ENCODE measurements at regions not wholly inside any gene's neighbourhood (a gene's known extent, or its start where the extent isn't known, plus 50 kb on each side); places are given as distances from the start of the nearest gene placed in this dataset.

- ChIA-PET CTCF (interaction anchor here (0.7 kb wide), 1 partner anchor 15 kb away, joined by 3 read pairs; no protein-coding TSS in a partner anchor), POLR2A (no interaction called here)
- H3K9me3 Mint-ChIP-seq = no peaks in the 10 kb centered on the region
- H3K4me1 Mint-ChIP-seq = peaks cover 6% of the 10 kb centered on the region
- H3K36me3 Mint-ChIP-seq (ENCODE audit: low read depth) = no peaks in the 10 kb centered on the region
- H3K27ac Mint-ChIP-seq = no peak overlapping the region
- DNase-seq = no peak
- H3K27me3 Mint-ChIP-seq = no peaks in the 10 kb centered on the region
- H3K4me3 Mint-ChIP-seq = no peak overlapping the region
Measured at GRCh38 chr7:17654940-17655339, 285.4 kb downstream of the SNX13 start.

- ChIA-PET CTCF (no interaction called here), POLR2A (no interaction called here)
- no peak overlapping the region for H3K27ac Mint-ChIP-seq
- H3K4me1 Mint-ChIP-seq = peaks cover 5% of the 10 kb centered on the region
- DNase-seq = no peak
- H3K4me3 Mint-ChIP-seq = no peak overlapping the region
- H3K36me3 Mint-ChIP-seq (ENCODE audit: low read depth) = no peaks in the 10 kb centered on the region
- no peaks in the 10 kb centered on the region for H3K9me3 Mint-ChIP-seq
- no peaks in the 10 kb centered on the region for H3K27me3 Mint-ChIP-seq
Measured at GRCh38 chr7:17659126-17659525, 281.2 kb downstream of the SNX13 start.

- Mint-ChIP-seq H3K9me3 (no peaks in the 10 kb centered on the region), H3K27ac (no peak overlapping the region), H3K4me3 (no peak overlapping the region), H3K4me1 (no peaks in the 10 kb centered on the region), H3K27me3 (no peaks in the 10 kb centered on the region), H3K36me3 (ENCODE audit: low read depth) (no peaks in the 10 kb centered on the region)
- ChIA-PET CTCF (no interaction called here), POLR2A (no interaction called here)
- DNase-seq = no peak
Measured at GRCh38 chr7:17660116-17660515, 280.2 kb downstream of the SNX13 start.

GRCh38 chr7:17661982-17662585 lies 278.2 kb downstream of the SNX13 start:
- Mint-ChIP-seq H3K4me1 (no peaks in the 10 kb centered on the region), H3K27ac (no peak overlapping the region), H3K27me3 (no peaks in the 10 kb centered on the region), H3K36me3 (ENCODE audit: low read depth) (no peaks in the 10 kb centered on the region), H3K4me3 (no peak overlapping the region), H3K9me3 (no peaks in the 10 kb centered on the region)
- CTCF ChIA-PET = no interaction called here
- no peak for DNase-seq
- POLR2A ChIA-PET = no interaction called here

GRCh38 chr7:17663061-17663675 lies 277.1 kb downstream of the SNX13 start:
- Mint-ChIP-seq H3K36me3 (ENCODE audit: low read depth) (no peaks in the 10 kb centered on the region), H3K27ac (no peak overlapping the region), H3K9me3 (no peaks in the 10 kb centered on the region), H3K4me3 (no peak overlapping the region), H3K4me1 (no peaks in the 10 kb centered on the region), H3K27me3 (no peaks in the 10 kb centered on the region)
- ChIA-PET CTCF (interaction anchor here (0.8 kb wide), 1 partner anchor 17 kb away, joined by 3 read pairs; no protein-coding TSS in a partner anchor), POLR2A (no interaction called here)
- DNase-seq = no peak

GRCh38 chr7:17665029-17665428 lies 275.3 kb downstream of the SNX13 start:
- Mint-ChIP-seq H3K4me3 (no peak overlapping the region), H3K36me3 (ENCODE audit: low read depth) (no peaks in the 10 kb centered on the region), H3K27me3 (peaks cover 2% of the 10 kb centered on the region), H3K9me3 (no peaks in the 10 kb centered on the region), H3K4me1 (no peaks in the 10 kb centered on the region), H3K27ac (no peak overlapping the region)
- POLR2A ChIA-PET = no interaction called here
- CTCF ChIA-PET = no interaction called here
- no peak for DNase-seq

- peaks cover 2% of the 10 kb centered on the region for H3K27me3 Mint-ChIP-seq
- ChIA-PET POLR2A (no interaction called here), CTCF (no interaction called here)
- DNase-seq = no peak
- no peaks in the 10 kb centered on the region for H3K36me3 Mint-ChIP-seq (ENCODE audit: low read depth)
- H3K4me1 Mint-ChIP-seq = no peaks in the 10 kb centered on the region
- no peak overlapping the region for H3K4me3 Mint-ChIP-seq
- H3K9me3 Mint-ChIP-seq = no peaks in the 10 kb centered on the region
- H3K27ac Mint-ChIP-seq = no peak overlapping the region
Measured at GRCh38 chr7:17668122-17668521, 272.2 kb downstream of the SNX13 start.

- no peak for DNase-seq
- POLR2A ChIA-PET = no interaction called here
- no peak overlapping the region for H3K27ac Mint-ChIP-seq
- no peak overlapping the region for H3K4me3 Mint-ChIP-seq
- H3K9me3 Mint-ChIP-seq = no peaks in the 10 kb centered on the region
- no peaks in the 10 kb centered on the region for H3K4me1 Mint-ChIP-seq
- CTCF ChIA-PET = no interaction called here
- H3K36me3 Mint-ChIP-seq (ENCODE audit: low read depth) = no peaks in the 10 kb centered on the region
- peaks cover 2% of the 10 kb centered on the region for H3K27me3 Mint-ChIP-seq
Measured at GRCh38 chr7:17669204-17669603, 271.1 kb downstream of the SNX13 start.

GRCh38 chr7:17671956-17672355 lies 268.3 kb downstream of the SNX13 start:
- Mint-ChIP-seq H3K9me3 (no peaks in the 10 kb centered on the region), H3K4me3 (no peak overlapping the region), H3K27ac (no peak overlapping the region), H3K4me1 (no peaks in the 10 kb centered on the region), H3K36me3 (ENCODE audit: low read depth) (no peaks in the 10 kb centered on the region), H3K27me3 (peaks cover 2% of the 10 kb centered on the region)
- ChIA-PET POLR2A (no interaction called here), CTCF (interaction anchor here (0.9 to 1.6 kb wide), 3 partner anchors 11 to 98 kb away, joined by 3 to 5 read pairs (median 4); no protein-coding TSS in a partner anchor)
- no peak for DNase-seq

GRCh38 chr7:17672783-17673182 lies 267.5 kb downstream of the SNX13 start:
- Mint-ChIP-seq H3K27ac (no peak overlapping the region), H3K27me3 (peaks cover 5% of the 10 kb centered on the region), H3K4me3 (no peak overlapping the region), H3K4me1 (no peaks in the 10 kb centered on the region), H3K9me3 (no peaks in the 10 kb centered on the region), H3K36me3 (ENCODE audit: low read depth) (no peaks in the 10 kb centered on the region)
- ChIA-PET CTCF (interaction anchor here (1.3 to 1.5 kb wide), 3 partner anchors 11 to 97 kb away, joined by 3 to 4 read pairs (median 3); no protein-coding TSS in a partner anchor), POLR2A (no interaction called here)
- no peak for DNase-seq

GRCh38 chr7:17674166-17674942 lies 265.9 kb downstream of the SNX13 start:
- no peaks in the 10 kb centered on the region for H3K36me3 Mint-ChIP-seq (ENCODE audit: low read depth)
- POLR2A ChIA-PET = no interaction called here
- no peak overlapping the region for H3K27ac Mint-ChIP-seq
- H3K4me3 Mint-ChIP-seq = no peak overlapping the region
- CTCF ChIA-PET = interaction anchor here (1.3 kb wide), 1 partner anchor 9 kb away, joined by 4 read pairs; no protein-coding TSS in a partner anchor
- no peaks in the 10 kb centered on the region for H3K4me1 Mint-ChIP-seq
- peaks cover 9% of the 10 kb centered on the region for H3K27me3 Mint-ChIP-seq
- DNase-seq = no peak
- no peaks in the 10 kb centered on the region for H3K9me3 Mint-ChIP-seq

GRCh38 chr7:17674943-17675608 lies 265.2 kb downstream of the SNX13 start:
- POLR2A ChIA-PET = no interaction called here
- no peaks in the 10 kb centered on the region for H3K4me1 Mint-ChIP-seq
- H3K27me3 Mint-ChIP-seq = peaks cover 9% of the 10 kb centered on the region
- no peaks in the 10 kb centered on the region for H3K36me3 Mint-ChIP-seq (ENCODE audit: low read depth)
- no peak overlapping the region for H3K27ac Mint-ChIP-seq
- CTCF ChIA-PET = no interaction called here
- no peak overlapping the region for H3K4me3 Mint-ChIP-seq
- no peaks in the 10 kb centered on the region for H3K9me3 Mint-ChIP-seq
- no peak for DNase-seq

GRCh38 chr7:17677408-17677807 lies 262.9 kb downstream of the SNX13 start:
- no peaks in the 10 kb centered on the region for H3K36me3 Mint-ChIP-seq (ENCODE audit: low read depth)
- H3K4me1 Mint-ChIP-seq = no peaks in the 10 kb centered on the region
- no peaks in the 10 kb centered on the region for H3K9me3 Mint-ChIP-seq
- ChIA-PET POLR2A (no interaction called here), CTCF (no interaction called here)
- peaks cover 14% of the 10 kb centered on the region for H3K27me3 Mint-ChIP-seq
- no peak for DNase-seq
- no peak overlapping the region for H3K4me3 Mint-ChIP-seq
- no peak overlapping the region for H3K27ac Mint-ChIP-seq

All from activated CD4-positive, alpha-beta memory T cell treated with anti-CD3 and anti-CD28 coated beads, Interleukin-2, amount 10 ng/mL, durations not matched to agents 7 days and 5 days (primary cell).